OCI-LY1 (cell line): ENCODE measurements at regions not wholly inside any gene's neighbourhood (a gene's known extent, or its start where the extent isn't known, plus 50 kb on each side); places are given as distances from the start of the nearest gene placed in this dataset.

Source experiments
- EZH2 ChIP-seq: fragments of 200-600 bp; sonication (generic), shearing (Covaris generic); IDR thresholded peaks from 2 replicates; pipeline ENCODE4 v1.8.0; 2017; ENCODE audit warnings: borderline replicate concordance, mixed run types, mild to moderate bottlenecking, antibody characterized with exemption, low read length, moderate library complexity, mixed read lengths
- TF ChIP-seq, protein P1 (sequence below): fragments of 200-600 bp; sonication (generic), shearing (Covaris generic); IDR thresholded peaks from 2 replicates; pipeline ENCODE4 v1.5.1; 2017; ENCODE audit warnings: mild to moderate bottlenecking, antibody characterized with exemption, low read length, moderate library complexity, mixed read lengths

- TF ChIP-seq, protein P1, sequence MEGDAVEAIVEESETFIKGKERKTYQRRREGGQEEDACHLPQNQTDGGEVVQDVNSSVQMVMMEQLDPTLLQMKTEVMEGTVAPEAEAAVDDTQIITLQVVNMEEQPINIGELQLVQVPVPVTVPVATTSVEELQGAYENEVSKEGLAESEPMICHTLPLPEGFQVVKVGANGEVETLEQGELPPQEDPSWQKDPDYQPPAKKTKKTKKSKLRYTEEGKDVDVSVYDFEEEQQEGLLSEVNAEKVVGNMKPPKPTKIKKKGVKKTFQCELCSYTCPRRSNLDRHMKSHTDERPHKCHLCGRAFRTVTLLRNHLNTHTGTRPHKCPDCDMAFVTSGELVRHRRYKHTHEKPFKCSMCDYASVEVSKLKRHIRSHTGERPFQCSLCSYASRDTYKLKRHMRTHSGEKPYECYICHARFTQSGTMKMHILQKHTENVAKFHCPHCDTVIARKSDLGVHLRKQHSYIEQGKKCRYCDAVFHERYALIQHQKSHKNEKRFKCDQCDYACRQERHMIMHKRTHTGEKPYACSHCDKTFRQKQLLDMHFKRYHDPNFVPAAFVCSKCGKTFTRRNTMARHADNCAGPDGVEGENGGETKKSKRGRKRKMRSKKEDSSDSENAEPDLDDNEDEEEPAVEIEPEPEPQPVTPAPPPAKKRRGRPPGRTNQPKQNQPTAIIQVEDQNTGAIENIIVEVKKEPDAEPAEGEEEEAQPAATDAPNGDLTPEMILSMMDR = no peak
- no peak for TF ChIP-seq EZH2
These were observed 1131.9 kb downstream of the OTOL1 start for GRCh38 chr3:162628531-162628930.
